ENCODE measurements at regions not wholly inside any gene's neighbourhood (a gene's known extent, or its start where the extent isn't known, plus 50 kb on each side); places are given as distances from the start of the nearest gene placed in this dataset.

DNA sequence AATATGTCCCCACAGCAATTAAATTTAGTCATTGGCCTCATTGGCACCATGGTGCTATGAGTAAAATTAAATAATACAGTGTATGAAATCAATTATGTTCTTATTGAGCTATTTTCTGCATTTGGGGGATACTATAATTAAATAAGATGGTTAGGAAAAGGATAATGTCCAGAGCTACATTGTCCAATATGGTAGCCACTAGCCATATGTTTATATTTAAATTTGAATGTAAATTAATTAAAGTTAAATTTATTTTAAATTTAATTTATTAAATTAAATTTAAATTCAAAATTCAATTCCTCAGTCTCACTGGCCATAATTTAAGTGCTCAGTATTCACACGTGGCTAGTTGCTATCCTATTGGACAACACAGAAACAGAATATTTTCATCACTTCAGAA lies 115.7 kb downstream of the SPATA31D1 start:
- H3K4me1 ChIP-seq, result peaks cover 3% of the 10 kb centered on the region

GRCh38 chr9:82105729-82106128 lies 117.2 kb downstream of the SPATA31D1 start:
- Mint-ChIP-seq H3K9me3 (peaks cover 6% of the 10 kb centered on the region), H3K36me3 (peaks cover 4% of the 10 kb centered on the region), H3K27ac (no peak overlapping the region), H3K4me3 (no peak overlapping the region), H3K27me3 (ENCODE audit: insufficient read depth, low read depth) (no peaks in the 10 kb centered on the region), H3K4me1 (no peaks in the 10 kb centered on the region)
- no peaks in the 10 kb centered on the region for H3K27me3 ChIP-seq
- no peak overlapping the region for H3K4me2 ChIP-seq
- H3K27ac ChIP-seq, result no peak overlapping the region
- no peaks in the 10 kb centered on the region for H3K9me3 ChIP-seq (ENCODE audit: low read depth)
- no peaks in the 10 kb centered on the region for H3F3A ChIP-seq (ENCODE audit: low read depth)
- no peak for DNase-seq (ENCODE audit: low spot score)
- H3K79me2 ChIP-seq (ENCODE audit: low read depth), result no peaks in the 10 kb centered on the region
- H3K9ac ChIP-seq, result no peak overlapping the region
- H3K4me3 ChIP-seq, result no peak overlapping the region
- H4K20me1 ChIP-seq (ENCODE audit: low read depth), result no peaks in the 10 kb centered on the region
- TF ChIP-seq EZH2phosphoT487 (IDR thresholded peaks at IDR 0.05), result no peak
- no peak for TF ChIP-seq EZH2 (IDR thresholded peaks at IDR 0.05)
- no peak for TF ChIP-seq CTCF (IDR thresholded peaks at IDR 0.05)
- H3K36me3 ChIP-seq, result no peaks in the 10 kb centered on the region
- H2AFZ ChIP-seq (replicated peaks), result no peak overlapping the region
- peaks cover 3% of the 10 kb centered on the region for H3K4me1 ChIP-seq

More for the DNA sequence above, 115.7 kb downstream of the SPATA31D1 start:
- Histone ChIP-seq H3K4me3 (no peak overlapping the region), H3F3A (ENCODE audit: low read depth) (no peaks in the 10 kb centered on the region), H3K79me2 (ENCODE audit: low read depth) (no peaks in the 10 kb centered on the region), H3K9me3 (ENCODE audit: low read depth) (no peaks in the 10 kb centered on the region), H3K36me3 (no peaks in the 10 kb centered on the region), H2AFZ (replicated peaks) (no peak overlapping the region), H3K9ac (no peak overlapping the region), H3K4me2 (no peak overlapping the region), H3K27me3 (no peaks in the 10 kb centered on the region), H3K27ac (no peak overlapping the region), H4K20me1 (ENCODE audit: low read depth) (no peaks in the 10 kb centered on the region)
- peaks cover 15% of the 10 kb centered on the region for H3K9me3 Mint-ChIP-seq
- H3K36me3 Mint-ChIP-seq, result peaks cover 4% of the 10 kb centered on the region
- TF ChIP-seq CTCF (IDR thresholded peaks at IDR 0.05), result no peak
- H3K4me1 Mint-ChIP-seq, result no peaks in the 10 kb centered on the region
- no peak for DNase-seq (ENCODE audit: low spot score)
- no peak overlapping the region for H3K4me3 Mint-ChIP-seq
- H3K27ac Mint-ChIP-seq, result no peak overlapping the region
- H3K27me3 Mint-ChIP-seq (ENCODE audit: insufficient read depth, low read depth), result no peaks in the 10 kb centered on the region

DNA sequence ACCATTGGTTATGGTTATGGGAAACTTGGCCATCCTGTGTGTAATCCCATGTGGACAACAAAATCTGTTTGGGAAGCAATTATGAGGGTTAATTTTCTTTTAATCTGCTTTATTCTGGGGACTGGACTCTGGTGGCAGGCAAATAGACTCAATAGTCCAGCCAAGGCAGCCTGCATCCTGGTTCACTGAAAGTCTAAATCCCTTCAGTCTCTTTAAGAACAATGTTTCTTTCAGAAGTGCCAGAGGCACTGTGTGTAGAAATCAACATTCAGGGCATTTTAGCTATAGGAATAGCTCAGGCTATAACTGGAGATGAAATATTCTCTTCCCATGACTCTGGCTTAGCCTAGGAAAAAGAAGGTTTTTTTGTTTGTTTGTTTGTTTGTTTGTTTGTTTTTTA lies 118.0 kb downstream of the SPATA31D1 start:
- no peak overlapping the region for H2AFZ ChIP-seq (replicated peaks)
- H3K4me3 Mint-ChIP-seq, result no peak overlapping the region
- no peaks in the 10 kb centered on the region for H3K36me3 Mint-ChIP-seq
- no peak for TF ChIP-seq EZH2 (IDR thresholded peaks at IDR 0.05)
- H3K4me3 ChIP-seq, result no peak overlapping the region
- no peak overlapping the region for H3K27ac Mint-ChIP-seq
- no peaks in the 10 kb centered on the region for H3K79me2 ChIP-seq (ENCODE audit: low read depth)
- no peaks in the 10 kb centered on the region for H3K4me1 Mint-ChIP-seq
- H3K4me2 ChIP-seq, result no peak overlapping the region
- no peaks in the 10 kb centered on the region for H3K36me3 ChIP-seq
- H3F3A ChIP-seq (ENCODE audit: low read depth), result no peaks in the 10 kb centered on the region
- H4K20me1 ChIP-seq (ENCODE audit: low read depth), result no peaks in the 10 kb centered on the region
- no peaks in the 10 kb centered on the region for H3K27me3 ChIP-seq
- no peak overlapping the region for H3K27ac ChIP-seq
- DNase-seq (ENCODE audit: low spot score), result no peak
- H3K9me3 ChIP-seq (ENCODE audit: low read depth), result no peaks in the 10 kb centered on the region
- peaks cover 3% of the 10 kb centered on the region for H3K4me1 ChIP-seq
- peaks cover under 1% of the 10 kb centered on the region for H3K9me3 Mint-ChIP-seq
- H3K9ac ChIP-seq, result no peak overlapping the region
- no peaks in the 10 kb centered on the region for H3K27me3 Mint-ChIP-seq (ENCODE audit: insufficient read depth, low read depth)

- no peak overlapping the region for H3K9ac ChIP-seq
- Mint-ChIP-seq H3K4me3 (no peak overlapping the region), H3K9me3 (no peaks in the 10 kb centered on the region), H3K27ac (no peak overlapping the region), H3K27me3 (ENCODE audit: insufficient read depth, low read depth) (no peaks in the 10 kb centered on the region), H3K36me3 (no peaks in the 10 kb centered on the region), H3K4me1 (no peaks in the 10 kb centered on the region)
- H3K79me2 ChIP-seq (ENCODE audit: low read depth), result no peaks in the 10 kb centered on the region
- no peaks in the 10 kb centered on the region for H4K20me1 ChIP-seq (ENCODE audit: low read depth)
- no peak overlapping the region for H2AFZ ChIP-seq (replicated peaks)
- no peaks in the 10 kb centered on the region for H3F3A ChIP-seq (ENCODE audit: low read depth)
- no peaks in the 10 kb centered on the region for H3K27me3 ChIP-seq
- H3K4me1 ChIP-seq, result peaks cover 3% of the 10 kb centered on the region
- TF ChIP-seq EZH2phosphoT487 (IDR thresholded peaks at IDR 0.05), result no peak
- no peak for TF ChIP-seq EZH2 (IDR thresholded peaks at IDR 0.05)
- no peak for TF ChIP-seq CTCF (IDR thresholded peaks at IDR 0.05)
- no peak overlapping the region for H3K4me3 ChIP-seq
- H3K27ac ChIP-seq, result no peak overlapping the region
- no peak for DNase-seq (ENCODE audit: low spot score)
- H3K36me3 ChIP-seq, result no peaks in the 10 kb centered on the region
- no peak overlapping the region for H3K4me2 ChIP-seq
- no peaks in the 10 kb centered on the region for H3K9me3 ChIP-seq (ENCODE audit: low read depth)
Measured at GRCh38 chr9:82108474-82108873, 119.9 kb downstream of the SPATA31D1 start.
